ENCODE measurements at regions not wholly inside any gene's neighbourhood (a gene's known extent, or its start where the extent isn't known, plus 50 kb on each side); places are given as distances from the start of the nearest gene placed in this dataset.

DNA sequence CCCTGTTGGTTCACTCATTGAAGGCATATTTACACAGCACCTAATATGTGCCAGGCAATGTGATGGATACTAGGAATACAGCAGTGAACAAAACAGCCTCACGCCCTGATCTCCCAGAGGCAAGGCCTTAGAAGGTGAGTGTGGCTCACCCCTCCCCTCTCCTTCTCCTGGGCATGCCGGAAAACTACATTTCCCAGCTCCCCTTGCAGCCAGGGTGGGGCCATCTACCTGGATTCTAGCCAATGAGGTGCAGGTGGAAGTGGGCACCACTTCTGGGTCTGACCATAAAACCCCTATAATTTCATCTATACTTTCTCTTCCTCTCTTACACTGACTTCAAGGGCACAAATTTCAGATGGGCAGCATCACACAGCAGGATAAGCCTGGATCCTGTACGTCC lies 63.8 kb downstream of the FBXO2 start:
- Histone ChIP-seq H3K27ac (ENCODE audit: low read depth, low read length) (no peak overlapping the region), H2AFZ (ENCODE audit: low read depth, low read length, poor library complexity, severe bottlenecking) (no peak overlapping the region), H3K36me3 (ENCODE audit: control insufficient read depth in 1 of 2, insufficient read depth in 2 of 2, low read length in 2 of 2) (no peaks in the 10 kb centered on the region), H3K9ac (ENCODE audit: low read length) (no peak overlapping the region), H3K27me3 (ENCODE audit: insufficient read depth, low read length) (peaks cover 21% of the 10 kb centered on the region), H3K9me3 (ENCODE audit: control insufficient read depth in 1 of 2, insufficient read depth in 1 of 2, low read depth in 1 of 2, low read length in 2 of 2) (peaks cover 0 to 3% of the 10 kb centered on the region in 2 experiments; a peak in 1 of 4 replicates), H3K4me3 (replicated peaks in 1 of 2; ENCODE audit: low read depth in 1 of 2, low read length in 2 of 2) (no peak overlapping the region), H4K20me1 (ENCODE audit: insufficient read depth) (no peaks in the 10 kb centered on the region), H3K79me2 (ENCODE audit: insufficient read depth, low read length) (no peaks in the 10 kb centered on the region), H3K9me2 (ENCODE audit: insufficient read depth) (no peaks in the 10 kb centered on the region), H3K4me2 (ENCODE audit: low read length) (no peak overlapping the region), H3K4me1 (ENCODE audit: control insufficient read depth in 1 of 2, insufficient read depth in 2 of 2, low read length in 2 of 2) (peaks cover 4 to 6% of the 10 kb centered on the region in 2 experiments; a peak in 1 of 4 replicates)
- RAD21 ChIA-PET (ENCODE audit: low non-redundant PET in 1 of 2, low total read pairs in 2 of 2, uncharacterized antibody in 2 of 2, unreplicated experiment in 2 of 2), result no interaction called here
- intact Hi-C loops (cut with micrococcal nuclease), result no loop called here
- TF ChIP-seq ZFX (IDR thresholded peaks at IDR 0.05), result no peak
- no peak for TF ChIP-seq CBX3 (IDR thresholded peaks at IDR 0.05; ENCODE audit: low read depth)
- no peak for TF ChIP-seq FOSL1 (IDR thresholded peaks at IDR 0.05; ENCODE audit: low read depth)
- no peak for TF ChIP-seq YY1 (IDR thresholded peaks at IDR 0.05; ENCODE audit: extremely low read depth, insufficient replicate concordance, low read depth, low read length)
- TF ChIP-seq, protein P1, sequence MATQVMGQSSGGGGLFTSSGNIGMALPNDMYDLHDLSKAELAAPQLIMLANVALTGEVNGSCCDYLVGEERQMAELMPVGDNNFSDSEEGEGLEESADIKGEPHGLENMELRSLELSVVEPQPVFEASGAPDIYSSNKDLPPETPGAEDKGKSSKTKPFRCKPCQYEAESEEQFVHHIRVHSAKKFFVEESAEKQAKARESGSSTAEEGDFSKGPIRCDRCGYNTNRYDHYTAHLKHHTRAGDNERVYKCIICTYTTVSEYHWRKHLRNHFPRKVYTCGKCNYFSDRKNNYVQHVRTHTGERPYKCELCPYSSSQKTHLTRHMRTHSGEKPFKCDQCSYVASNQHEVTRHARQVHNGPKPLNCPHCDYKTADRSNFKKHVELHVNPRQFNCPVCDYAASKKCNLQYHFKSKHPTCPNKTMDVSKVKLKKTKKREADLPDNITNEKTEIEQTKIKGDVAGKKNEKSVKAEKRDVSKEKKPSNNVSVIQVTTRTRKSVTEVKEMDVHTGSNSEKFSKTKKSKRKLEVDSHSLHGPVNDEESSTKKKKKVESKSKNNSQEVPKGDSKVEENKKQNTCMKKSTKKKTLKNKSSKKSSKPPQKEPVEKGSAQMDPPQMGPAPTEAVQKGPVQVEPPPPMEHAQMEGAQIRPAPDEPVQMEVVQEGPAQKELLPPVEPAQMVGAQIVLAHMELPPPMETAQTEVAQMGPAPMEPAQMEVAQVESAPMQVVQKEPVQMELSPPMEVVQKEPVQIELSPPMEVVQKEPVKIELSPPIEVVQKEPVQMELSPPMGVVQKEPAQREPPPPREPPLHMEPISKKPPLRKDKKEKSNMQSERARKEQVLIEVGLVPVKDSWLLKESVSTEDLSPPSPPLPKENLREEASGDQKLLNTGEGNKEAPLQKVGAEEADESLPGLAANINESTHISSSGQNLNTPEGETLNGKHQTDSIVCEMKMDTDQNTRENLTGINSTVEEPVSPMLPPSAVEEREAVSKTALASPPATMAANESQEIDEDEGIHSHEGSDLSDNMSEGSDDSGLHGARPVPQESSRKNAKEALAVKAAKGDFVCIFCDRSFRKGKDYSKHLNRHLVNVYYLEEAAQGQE (IDR thresholded peaks at IDR 0.05; ENCODE audit: low read depth), result no peak
- TF ChIP-seq, protein P2, sequence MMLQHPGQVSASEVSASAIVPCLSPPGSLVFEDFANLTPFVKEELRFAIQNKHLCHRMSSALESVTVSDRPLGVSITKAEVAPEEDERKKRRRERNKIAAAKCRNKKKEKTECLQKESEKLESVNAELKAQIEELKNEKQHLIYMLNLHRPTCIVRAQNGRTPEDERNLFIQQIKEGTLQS (IDR thresholded peaks at IDR 0.05), result no peak
- TF ChIP-seq, protein P3, sequence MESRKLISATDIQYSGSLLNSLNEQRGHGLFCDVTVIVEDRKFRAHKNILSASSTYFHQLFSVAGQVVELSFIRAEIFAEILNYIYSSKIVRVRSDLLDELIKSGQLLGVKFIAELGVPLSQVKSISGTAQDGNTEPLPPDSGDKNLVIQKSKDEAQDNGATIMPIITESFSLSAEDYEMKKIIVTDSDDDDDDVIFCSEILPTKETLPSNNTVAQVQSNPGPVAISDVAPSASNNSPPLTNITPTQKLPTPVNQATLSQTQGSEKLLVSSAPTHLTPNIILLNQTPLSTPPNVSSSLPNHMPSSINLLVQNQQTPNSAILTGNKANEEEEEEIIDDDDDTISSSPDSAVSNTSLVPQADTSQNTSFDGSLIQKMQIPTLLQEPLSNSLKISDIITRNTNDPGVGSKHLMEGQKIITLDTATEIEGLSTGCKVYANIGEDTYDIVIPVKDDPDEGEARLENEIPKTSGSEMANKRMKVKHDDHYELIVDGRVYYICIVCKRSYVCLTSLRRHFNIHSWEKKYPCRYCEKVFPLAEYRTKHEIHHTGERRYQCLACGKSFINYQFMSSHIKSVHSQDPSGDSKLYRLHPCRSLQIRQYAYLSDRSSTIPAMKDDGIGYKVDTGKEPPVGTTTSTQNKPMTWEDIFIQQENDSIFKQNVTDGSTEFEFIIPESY (IDR thresholded peaks at IDR 0.05; ENCODE audit: extremely low read depth, insufficient replicate concordance, low read length), result no peak
- TF ChIP-seq SRF (IDR thresholded peaks at IDR 0.05; ENCODE audit: low read depth), result no peak
- TF ChIP-seq EGR1 (IDR thresholded peaks at IDR 0.05; ENCODE audit: low read depth), result no peak
- TF ChIP-seq SIN3A (IDR thresholded peaks at IDR 0.05; ENCODE audit: low read depth), result no peak
- no peak for TF ChIP-seq ELF1 (IDR thresholded peaks at IDR 0.05; ENCODE audit: borderline replicate concordance, low read depth)
- TF ChIP-seq, protein P4, sequence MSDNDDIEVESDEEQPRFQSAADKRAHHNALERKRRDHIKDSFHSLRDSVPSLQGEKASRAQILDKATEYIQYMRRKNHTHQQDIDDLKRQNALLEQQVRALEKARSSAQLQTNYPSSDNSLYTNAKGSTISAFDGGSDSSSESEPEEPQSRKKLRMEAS (IDR thresholded peaks at IDR 0.05), result no peak
- ATAC-seq, result peak; percentile 61
- BruUV-seq (replicated peaks), result no TSS peak
- POLR2A ChIA-PET, result no interaction called here
- DNase-seq (ENCODE audit: low read depth, low spot score), result no peak
- CTCF ChIA-PET, result no interaction called here
